Keratinocyte (primary cell): ENCODE measurements at regions not wholly inside any gene's neighbourhood (a gene's known extent, or its start where the extent isn't known, plus 50 kb on each side); places are given as distances from the start of the nearest gene placed in this dataset.
A peak's percentile ranks its signal among the peaks of the same experiment; 100 is the strongest.

Experiments
- DNase-seq: peaks from one replicate; pipeline ENCODE4 v3.0.0-alpha.2; 2011; ENCODE audit warnings: low read depth, missing footprints, low spot score
- FAIRE-seq: peaks from 2 replicates; lab custom pipeline; 2011; peaks lifted over from hg19 to GRCh38; lab: Jason Lieb, UNC
- H2AFZ ChIP-seq: 2 replicates; pipeline ENCODE4 v1.6.0; 2012; ENCODE audit warnings: low read length, control low read depth, inconsistent platforms; ENCODE audit not compliant: control insufficient read depth
- H3K27ac ChIP-seq: 2 replicates; pipeline ENCODE4 v1.5.1; 2011; ENCODE audit warnings: low read length; ENCODE audit not compliant: control insufficient read depth, insufficient read depth
- H3K27me3 ChIP-seq: 3 replicates; pipeline ENCODE4 v1.6.0; 2011; ENCODE audit warnings: low read length; ENCODE audit not compliant: control insufficient read depth, insufficient read depth; ENCODE audit errors: extremely low read depth
- H3K36me3 ChIP-seq, 2 experiments: 2 replicates in 1 of 2; 3 replicates in 1 of 2; pipeline ENCODE4 v1.5.1; 2011; ENCODE audit warnings: low read length in 2 of 2, mild to moderate bottlenecking in 1 of 2; ENCODE audit not compliant: control insufficient read depth in 2 of 2, insufficient read depth in 2 of 2; ENCODE audit errors: extremely low read depth in 1 of 2
- H3K4me1 ChIP-seq: 3 replicates; pipeline ENCODE4 v1.5.1; 2011; ENCODE audit warnings: low read length; ENCODE audit not compliant: control insufficient read depth, insufficient read depth; ENCODE audit errors: extremely low read depth
- H3K4me2 ChIP-seq: 3 replicates; pipeline ENCODE4 v1.6.0; 2011; ENCODE audit warnings: low read depth, low read length; ENCODE audit not compliant: control insufficient read depth, insufficient read depth; ENCODE audit errors: extremely low read depth
- H3K4me3 ChIP-seq, 3 experiments: fragments of 200-600 bp in 1 of 3; sonication (generic) in 1 of 3; 2 replicates in 2 of 3; 3 replicates in 1 of 3; pipeline ENCODE4 v1.5.1; 2011 to 2016; ENCODE audit warnings: low read length in 3 of 3, mild to moderate bottlenecking in 3 of 3, control low read depth in 2 of 3, inconsistent platforms in 1 of 3, low read depth in 1 of 3, mixed read lengths in 1 of 3, mixed run types in 1 of 3, moderate library complexity in 1 of 3; ENCODE audit not compliant: control insufficient read depth in 2 of 3, insufficient read depth in 2 of 3; ENCODE audit errors: extremely low read depth in 1 of 3
- H3K79me2 ChIP-seq: 2 replicates; pipeline ENCODE4 v1.6.0; 2012; ENCODE audit warnings: low read length; ENCODE audit not compliant: control insufficient read depth, insufficient read depth
- H3K9ac ChIP-seq: 3 replicates; pipeline ENCODE4 v1.6.0; 2011; ENCODE audit warnings: low read length; ENCODE audit not compliant: control insufficient read depth, insufficient read depth; ENCODE audit errors: extremely low read depth
- H3K9me1 ChIP-seq: 3 replicates; pipeline ENCODE4 v1.6.0; 2011; ENCODE audit warnings: low read length; ENCODE audit not compliant: control insufficient read depth, insufficient read depth; ENCODE audit errors: extremely low read depth
- H3K9me3 ChIP-seq: 2 replicates; pipeline ENCODE4 v1.5.1; 2012; ENCODE audit warnings: low read depth, low read length; ENCODE audit not compliant: control insufficient read depth
- H4K20me1 ChIP-seq: 3 replicates; pipeline ENCODE4 v1.6.0; 2011; ENCODE audit warnings: low read length; ENCODE audit not compliant: control insufficient read depth, insufficient read depth; ENCODE audit errors: extremely low read depth
- CTCF ChIP-seq, 3 experiments: IDR thresholded peaks in 1 of 3; conservative IDR thresholded peaks in 1 of 3; optimal IDR thresholded peaks in 1 of 3; 2 replicates in 2 of 3; 3 replicates in 1 of 3; pipeline versions ENCODE3 to v1.5.1; 2011; ENCODE audit warnings: low read length in 3 of 3, mild to moderate bottlenecking in 3 of 3, moderate library complexity in 2 of 3, control low read depth in 1 of 3, inconsistent platforms in 1 of 3; ENCODE audit not compliant: insufficient read depth in 2 of 3; ENCODE audit errors: extremely low read depth in 1 of 3
- EZH2 ChIP-seq: IDR thresholded peaks from one replicate; pipeline ENCODE4 v1.6.1; 2012; ENCODE audit warnings: inconsistent platforms, mild to moderate bottlenecking, low read length, moderate library complexity
- dilution Hi-C: fragments of 300-500 bp; cut with MboI; formaldehyde crosslinking; loops from one replicate; pipeline ENCODE4 v1.7.0; 2020; ENCODE audit warnings: low sequenced_read_pairs; ENCODE audit not compliant: extremely low pct_ligation_motif_present

GRCh38 chr3:83946049-83946448 is 1012.7 kb upstream of the CADM2 start:
- no peaks in the 10 kb centered on the region for H4K20me1 ChIP-seq
- peak; percentile 5 for FAIRE-seq
- H3K4me1 ChIP-seq, result peaks cover 4% of the 10 kb centered on the region
- TF ChIP-seq CTCF (optimal IDR thresholded peaks at IDR 0.05 in 1 of 3, IDR thresholded peaks at IDR 0.05 in 1 of 3, conservative IDR thresholded peaks at IDR 0.05 in 1 of 3; ENCODE audit: extremely low read depth in 1 of 3, insufficient read depth in 2 of 3, low read length in 3 of 3) (no peak), EZH2 (no peak)
- no peak overlapping the region for H3K9ac ChIP-seq
- peak overlapping the region; percentile 27 for H3K4me2 ChIP-seq
- no peaks in the 10 kb centered on the region for H3K36me3 ChIP-seq
- no peak overlapping the region for H2AFZ ChIP-seq
- H3K27me3 ChIP-seq, result no peaks in the 10 kb centered on the region
- dilution Hi-C loops, result no loop called here
- H3K9me3 ChIP-seq, result no peaks in the 10 kb centered on the region
- H3K79me2 ChIP-seq, result no peaks in the 10 kb centered on the region
- H3K9me1 ChIP-seq, result no peaks in the 10 kb centered on the region
- no peak for DNase-seq
- no peak overlapping the region for H3K27ac ChIP-seq
- H3K4me3 ChIP-seq, result no peak overlapping the region

- peaks cover 4% of the 10 kb centered on the region for H3K4me1 ChIP-seq
- no peak for TF ChIP-seq EZH2
- TF ChIP-seq CTCF (optimal IDR thresholded peaks at IDR 0.05 in 1 of 3, IDR thresholded peaks at IDR 0.05 in 1 of 3, conservative IDR thresholded peaks at IDR 0.05 in 1 of 3; ENCODE audit: extremely low read depth in 1 of 3, insufficient read depth in 2 of 3, low read length in 3 of 3), result peak in 2 of 3 experiments; percentile 25 to 35
- H3K4me3 ChIP-seq, result no peak overlapping the region
- no peaks in the 10 kb centered on the region for H3K79me2 ChIP-seq
- peak; percentile 5 for FAIRE-seq
- peak overlapping the region; percentile 27 for H3K4me2 ChIP-seq
- H3K9me3 ChIP-seq, result no peaks in the 10 kb centered on the region
- H4K20me1 ChIP-seq, result no peaks in the 10 kb centered on the region
- no peaks in the 10 kb centered on the region for H3K27me3 ChIP-seq
- H3K36me3 ChIP-seq, result no peaks in the 10 kb centered on the region
- H2AFZ ChIP-seq, result peak overlapping the region; percentile 90
- dilution Hi-C loops, result no loop called here
- H3K27ac ChIP-seq, result no peak overlapping the region
- no peak overlapping the region for H3K9ac ChIP-seq
- DNase-seq, result no peak
- no peaks in the 10 kb centered on the region for H3K9me1 ChIP-seq
Observed at GRCh38 chr3:83946554-83946953, 1012.2 kb upstream of the CADM2 start.
